HG03280 (cell line): ENCODE measurements at regions not wholly inside any gene's neighbourhood (a gene's known extent, or its start where the extent isn't known, plus 50 kb on each side); places are given as distances from the start of the nearest gene placed in this dataset.

Experiments used
- ATAC-seq: cut with Tn5 transposase; IDR thresholded peaks from one replicate; pipeline ENCODE4 v1.9.1; 2021; ENCODE audit warnings: mild to moderate bottlenecking, moderate library complexity; ENCODE audit not compliant: unreplicated experiment

GRCh38 chr15:85889956-85890619 is 95.4 kb upstream of the KLHL25 start:
- ATAC-seq = no peak

- no peak for ATAC-seq
Observed at GRCh38 chr15:85890620-85890980, 95.9 kb upstream of the KLHL25 start.

GRCh38 chr15:85891470-85891869 is 96.7 kb upstream of the KLHL25 start:
- no peak for ATAC-seq

GRCh38 chr15:85892232-85892631 is 97.5 kb upstream of the KLHL25 start:
- no peak for ATAC-seq

GRCh38 chr15:85897207-85897894 is 102.6 kb upstream of the KLHL25 start:
- no peak for ATAC-seq

GRCh38 chr15:85897895-85898717 is 103.4 kb upstream of the KLHL25 start:
- no peak for ATAC-seq

GRCh38 chr15:85899927-85900326 is 105.2 kb upstream of the KLHL25 start:
- no peak for ATAC-seq

- no peak for ATAC-seq
Observed at GRCh38 chr15:85905751-85906450, 111.2 kb upstream of the KLHL25 start.

- no peak for ATAC-seq
Observed at GRCh38 chr15:85906640-85907039, 111.9 kb upstream of the KLHL25 start.

GRCh38 chr15:85910834-85911233 is 116.1 kb upstream of the KLHL25 start:
- ATAC-seq = no peak

GRCh38 chr15:85913461-85913860 is 118.7 kb upstream of the KLHL25 start:
- ATAC-seq = no peak

- no peak for ATAC-seq
Observed at GRCh38 chr15:85920956-85921355, 126.2 kb upstream of the KLHL25 start.

GRCh38 chr15:85924088-85924487 is 129.4 kb upstream of the KLHL25 start:
- no peak for ATAC-seq

GRCh38 chr15:85925649-85926237 is 131.0 kb upstream of the KLHL25 start:
- ATAC-seq = no peak

- ATAC-seq = no peak
Observed at GRCh38 chr15:85926834-85927233, 132.1 kb upstream of the KLHL25 start.

- no peak for ATAC-seq
Observed at GRCh38 chr15:85927931-85928537, 133.3 kb upstream of the KLHL25 start.

GRCh38 chr15:85929786-85930185 is 135.1 kb upstream of the KLHL25 start:
- no peak for ATAC-seq

- no peak for ATAC-seq
Observed at GRCh38 chr15:85932391-85932790, 137.7 kb upstream of the KLHL25 start.

- no peak for ATAC-seq
Observed at GRCh38 chr15:85934691-85935090, 140.0 kb upstream of the KLHL25 start.

- ATAC-seq = no peak
Observed at GRCh38 chr15:85935182-85935581, 140.5 kb upstream of the KLHL25 start.
